Stimulated activated naive B cell treated with anti-CD40 and anti-IgM and Interleukin-4, amounts not matched to agents 10 μg/mL and 1 μg/mL and 100 μg/mL, for 72 hours (primary cell): ENCODE measurements at regions not wholly inside any gene's neighbourhood (a gene's known extent, or its start where the extent isn't known, plus 50 kb on each side); places are given as distances from the start of the nearest gene placed in this dataset.
A peak's percentile ranks its signal among the peaks of the same experiment; 100 is the strongest.
"Not testable (repeated sequence)": the region's sequence is repeated elsewhere in the genome, so short reads cannot be mapped to it uniquely, and the experiment has no call there.

Source experiments
- ATAC-seq, 2 donors: fragments of 150-1000 bp; cut with Tn5 transposase; replicated peaks; 2 replicates each; pipeline ENCODE4 v1.10.0; 2021; ENCODE audit warnings: moderate library complexity in 1 of 2
- DNase-seq: peaks from one replicate; pipeline ENCODE4 v3.0.0; 2021
- H3K27ac Mint-ChIP-seq: one replicate; pipeline ENCODE4 v1.8.0; 2022; ENCODE audit warnings: mild to moderate bottlenecking, mixed read lengths
- H3K27me3 Mint-ChIP-seq, 2 donors: one replicate each; pipeline ENCODE4 v1.8.0; 2022; ENCODE audit warnings: mixed read lengths in 2 of 2
- H3K36me3 Mint-ChIP-seq, 2 donors: one replicate each; pipeline ENCODE4 v1.8.0; 2022; ENCODE audit warnings: mixed read lengths in 2 of 2, mild to moderate bottlenecking in 1 of 2
- H3K4me1 Mint-ChIP-seq, 2 donors: one replicate each; pipeline ENCODE4 v1.8.0; 2022; ENCODE audit warnings: mixed read lengths in 2 of 2, mild to moderate bottlenecking in 1 of 2
- H3K4me3 Mint-ChIP-seq, 2 donors: one replicate each; pipeline ENCODE4 v1.8.0; 2022; ENCODE audit warnings: mild to moderate bottlenecking in 2 of 2, mixed read lengths in 2 of 2, moderate library complexity in 1 of 2
- H3K9me3 Mint-ChIP-seq, 2 donors: one replicate each; pipeline ENCODE4 v1.8.0; 2022; ENCODE audit warnings: mixed read lengths in 2 of 2, mild to moderate bottlenecking in 1 of 2

GRCh38 chr5:102154791-102155605 is 141.1 kb downstream of the SLCO4C1 start:
- H3K27ac Mint-ChIP-seq, DNase-seq, H3K4me1 Mint-ChIP-seq, H3K27me3 Mint-ChIP-seq, H3K36me3 Mint-ChIP-seq: not testable (repeated sequence)
- peak overlapping the region in 1 of 2 donors; percentile 50 for H3K4me3 Mint-ChIP-seq
- peak in 1 of 2 donors; percentile 25 for ATAC-seq
- H3K9me3 Mint-ChIP-seq = peaks cover 4 to 11% of the 10 kb centered on the region in 2 donors

GRCh38 chr5:102154291-102154690 is 141.8 kb downstream of the SLCO4C1 start:
- no peak overlapping the region for H3K4me3 Mint-ChIP-seq
- no peaks in the 10 kb centered on the region for H3K4me1 Mint-ChIP-seq
- no peaks in the 10 kb centered on the region for H3K36me3 Mint-ChIP-seq
- DNase-seq = no peak
- ATAC-seq = no peak
- peaks cover 4 to 5% of the 10 kb centered on the region in 2 donors for H3K9me3 Mint-ChIP-seq
- no peak overlapping the region for H3K27ac Mint-ChIP-seq
- H3K27me3 Mint-ChIP-seq = no peaks in the 10 kb centered on the region

- Mint-ChIP-seq H3K27ac (no peak overlapping the region), H3K4me1 (no peaks in the 10 kb centered on the region), H3K4me3 (no peak overlapping the region), H3K9me3 (peaks cover 0 to 2% of the 10 kb centered on the region in 2 donors), H3K36me3 (no peaks in the 10 kb centered on the region), H3K27me3 (no peaks in the 10 kb centered on the region)
- peak; percentile 69 to 78 for ATAC-seq
- DNase-seq = no peak
These were observed 142.9 kb downstream of the SLCO4C1 start for GRCh38 chr5:102153003-102153759.

- no peaks in the 10 kb centered on the region for H3K27me3 Mint-ChIP-seq
- H3K27ac Mint-ChIP-seq = no peak overlapping the region
- ATAC-seq (no peak), DNase-seq (no peak)
- H3K4me1 Mint-ChIP-seq = no peaks in the 10 kb centered on the region
- no peaks in the 10 kb centered on the region for H3K9me3 Mint-ChIP-seq
- no peak overlapping the region for H3K4me3 Mint-ChIP-seq
- H3K36me3 Mint-ChIP-seq = no peaks in the 10 kb centered on the region
These were observed 157.1 kb downstream of the SLCO4C1 start for GRCh38 chr5:102139029-102139428.

- DNase-seq (no peak), ATAC-seq (no peak)
- Mint-ChIP-seq H3K36me3 (no peaks in the 10 kb centered on the region), H3K9me3 (no peaks in the 10 kb centered on the region), H3K27me3 (no peaks in the 10 kb centered on the region), H3K4me1 (no peaks in the 10 kb centered on the region), H3K4me3 (no peak overlapping the region), H3K27ac (no peak overlapping the region)
These were observed 157.8 kb downstream of the SLCO4C1 start for GRCh38 chr5:102138243-102138653.

GRCh38 chr5:102130890-102131289 is 165.2 kb downstream of the SLCO4C1 start:
- H3K9me3 Mint-ChIP-seq = peaks cover 0 to 5% of the 10 kb centered on the region in 2 donors
- no peaks in the 10 kb centered on the region for H3K36me3 Mint-ChIP-seq
- H3K4me3 Mint-ChIP-seq = no peak overlapping the region
- ATAC-seq (no peak), DNase-seq (no peak)
- no peaks in the 10 kb centered on the region for H3K27me3 Mint-ChIP-seq
- H3K27ac Mint-ChIP-seq = no peak overlapping the region
- no peaks in the 10 kb centered on the region for H3K4me1 Mint-ChIP-seq

- H3K27ac Mint-ChIP-seq = no peak overlapping the region
- H3K9me3 Mint-ChIP-seq = peaks cover 0 to 5% of the 10 kb centered on the region in 2 donors
- no peak for ATAC-seq
- no peak for DNase-seq
- no peaks in the 10 kb centered on the region for H3K36me3 Mint-ChIP-seq
- H3K27me3 Mint-ChIP-seq = no peaks in the 10 kb centered on the region
- H3K4me3 Mint-ChIP-seq = no peak overlapping the region
- H3K4me1 Mint-ChIP-seq = no peaks in the 10 kb centered on the region
These were observed 165.7 kb downstream of the SLCO4C1 start for GRCh38 chr5:102130386-102130785.

- Mint-ChIP-seq H3K4me3 (no peak overlapping the region), H3K4me1 (no peaks in the 10 kb centered on the region), H3K36me3 (no peaks in the 10 kb centered on the region), H3K27me3 (no peaks in the 10 kb centered on the region), H3K27ac (no peak overlapping the region), H3K9me3 (no peaks in the 10 kb centered on the region)
- ATAC-seq (no peak), DNase-seq (no peak)
These were observed 176.8 kb downstream of the SLCO4C1 start for GRCh38 chr5:102119252-102119651.

GRCh38 chr5:102115736-102116135 is 180.3 kb downstream of the SLCO4C1 start:
- Mint-ChIP-seq H3K36me3 (no peaks in the 10 kb centered on the region), H3K4me1 (no peaks in the 10 kb centered on the region), H3K27ac (no peak overlapping the region), H3K4me3 (no peak overlapping the region), H3K27me3 (no peaks in the 10 kb centered on the region), H3K9me3 (peaks cover 0 to 9% of the 10 kb centered on the region in 2 donors)
- ATAC-seq (no peak), DNase-seq (no peak)

- Mint-ChIP-seq H3K27ac (no peak overlapping the region), H3K9me3 (peaks cover 0 to 9% of the 10 kb centered on the region in 2 donors), H3K36me3 (no peaks in the 10 kb centered on the region), H3K4me3 (no peak overlapping the region), H3K4me1 (no peaks in the 10 kb centered on the region), H3K27me3 (no peaks in the 10 kb centered on the region)
- ATAC-seq (no peak), DNase-seq (no peak)
These were observed 181.5 kb downstream of the SLCO4C1 start for GRCh38 chr5:102114525-102115069.

- DNase-seq (no peak), ATAC-seq (no peak)
- H3K9me3 Mint-ChIP-seq = peaks cover 0 to 6% of the 10 kb centered on the region in 2 donors
- peaks cover 0 to 4% of the 10 kb centered on the region in 2 donors for H3K27me3 Mint-ChIP-seq
- no peak overlapping the region for H3K27ac Mint-ChIP-seq
- no peaks in the 10 kb centered on the region for H3K4me1 Mint-ChIP-seq
- no peaks in the 10 kb centered on the region for H3K36me3 Mint-ChIP-seq
- H3K4me3 Mint-ChIP-seq = no peak overlapping the region
These were observed 188.2 kb downstream of the SLCO4C1 start for GRCh38 chr5:102107865-102108264.

- H3K4me3 Mint-ChIP-seq = no peak overlapping the region
- no peaks in the 10 kb centered on the region for H3K4me1 Mint-ChIP-seq
- ATAC-seq = no peak
These were observed 189.5 kb downstream of the SLCO4C1 start for GRCh38 chr5:102106599-102106998.

GRCh38 chr5:102099766-102100331 is 196.2 kb downstream of the SLCO4C1 start:
- Mint-ChIP-seq H3K4me3 (no peak overlapping the region), H3K4me1 (no peaks in the 10 kb centered on the region), H3K27ac (no peak overlapping the region), H3K27me3 (no peaks in the 10 kb centered on the region), H3K36me3 (no peaks in the 10 kb centered on the region), H3K9me3 (peaks cover 0 to 2% of the 10 kb centered on the region in 2 donors)
- ATAC-seq (no peak), DNase-seq (no peak)

More at GRCh38 chr5:102106599-102106998, 189.5 kb downstream of the SLCO4C1 start:
- H3K27me3 Mint-ChIP-seq = peaks cover 0 to 4% of the 10 kb centered on the region in 2 donors
- H3K36me3 Mint-ChIP-seq = no peaks in the 10 kb centered on the region
- no peak for DNase-seq
- peaks cover 0 to 3% of the 10 kb centered on the region in 2 donors for H3K9me3 Mint-ChIP-seq
- no peak overlapping the region for H3K27ac Mint-ChIP-seq

- not testable (repeated sequence) for H3K4me1 Mint-ChIP-seq, H3K27me3 Mint-ChIP-seq
These were observed 197.0 kb downstream of the SLCO4C1 start for GRCh38 chr5:102099083-102099482.

More at GRCh38 chr5:102099083-102099482, 197.0 kb downstream of the SLCO4C1 start:
- not testable (repeated sequence) for ATAC-seq, H3K27ac Mint-ChIP-seq, DNase-seq, H3K36me3 Mint-ChIP-seq, H3K9me3 Mint-ChIP-seq, H3K4me3 Mint-ChIP-seq
